Heart right ventricle (tissue), 16 donors: ENCODE measurements at regions not wholly inside any gene's neighbourhood (a gene's known extent, or its start where the extent isn't known, plus 50 kb on each side); places are given as distances from the start of the nearest gene placed in this dataset.

Source experiments
- ATAC-seq, 8 donors: fragments of 200-7000 bp; cut with Tn5 transposase; one replicate each; pipeline ENCODE4 v1.9.1; 2020; ENCODE audit warnings: mild to moderate bottlenecking in 8 of 8, moderate library complexity in 8 of 8, moderate number of reproducible peaks in 1 of 8
- DNase-seq, 2 donors: peaks; one replicate each; pipeline ENCODE4 v3.0.0-alpha.2; 2020
- H3K27ac ChIP-seq, 10 donors: fragments of 200-600 bp; sonication (generic) in 2 of 10; one replicate each; pipeline versions ENCODE4 v1.5.0 to v1.8.0; 2020 to 2022; ENCODE audit warnings: mild to moderate bottlenecking in 3 of 10
- H3K27me3 ChIP-seq, 7 donors: fragments of 200-600 bp; one replicate each; pipeline ENCODE4 v1.8.0; 2021 to 2022; ENCODE audit warnings: mild to moderate bottlenecking in 2 of 7
- H3K36me3 ChIP-seq, 9 donors: fragments of 200-600 bp; sonication (generic) in 1 of 9; one replicate each; pipeline versions ENCODE4 v1.5.0 to v1.8.0; 2020 to 2022; ENCODE audit warnings: mild to moderate bottlenecking in 2 of 9
- H3K4me1 ChIP-seq, 9 donors: fragments of 200-600 bp; sonication (generic) in 1 of 9; one replicate each; pipeline versions ENCODE4 v1.5.0 to v1.8.0; 2020 to 2022; ENCODE audit warnings: mild to moderate bottlenecking in 4 of 9
- H3K4me3 ChIP-seq, 10 donors: fragments of 200-600 bp; sonication (generic) in 2 of 10; one replicate each; pipeline versions ENCODE4 v1.5.0 to v1.8.0; 2020 to 2022; ENCODE audit warnings: mild to moderate bottlenecking in 7 of 10, moderate library complexity in 2 of 10
- H3K9me3 ChIP-seq, 11 donors: fragments of 200-600 bp in 10 of 11; sonication (generic) in 2 of 11; one replicate each; pipeline versions ENCODE4 v1.5.0 to v1.8.0; 2013 to 2022; ENCODE audit warnings: mild to moderate bottlenecking in 2 of 11, control low read depth in 1 of 11, moderate library complexity in 1 of 11
- WGBS, 2 donors: extraction: QIAGEN DNeasy Blood & Tissue Kit; methylation state at CpG; one replicate each; pipeline ENCODE4 v1.1.7; 2013; ENCODE audit warnings: inconsistent platforms in 1 of 2; 5-methylcytosine and 5-hydroxymethylcytosine counted together
- intact Hi-C, 10 donors: fragments of 100-400 bp; cut with DNase I; formaldehyde crosslinking; loops; one replicate each; pipeline versions ENCODE4 v1.11.1 to v1.14.2; 2022
- TF ChIP-seq, protein P1 (sequence below), 9 donors: fragments of 200-600 bp; sonication (generic) in 2 of 9; IDR thresholded peaks; one replicate each; pipeline versions ENCODE4 v1.5.0 to v1.8.0; 2021 to 2022; ENCODE audit warnings: antibody characterized with exemption in 9 of 9, mild to moderate bottlenecking in 5 of 9, moderate library complexity in 1 of 9
- donor health status: Arrhythmogenic right ventricular cardiomyopathy.
- donor health status: ischemic (EF 13 %, LVEDD 7.1; RV severe dilation, severe dysfunction).
- donor health status: healthy with polysubstance abuse.
- donor health status: DM: no; HTN: yes; CAD: no.
- donor health status: DM: no; HTN: no; CAD: no.
- donor health status: ischemic (EF 25% LVEDD 6.9; RV normal size, moderate dysfunction).
- donor health status: ischemic (EF 25% LVEDD 5.7; RV mildly dilated, moderate dysfunction).
- donor health status: healthy.
- donor health status: DM: yes; HTN: yes; CAD: no.
- donor health status: Ischemic cardiomyopathy.
- donor health status: ischemic (EF 35%, LVEDD 5.7; RV mildly dilated, moderate dysfunction).
- donor health status: nonischemic (EF 11% LVEDD 7.7; RV severe dilation, severe dysfunction).
- donor health status: DM: yes; HTN: yes; CAD: no.
- donor health status: PGD.
- donor health status: ischemic (EF 29% LVEDD 5.4; RV normal size, mild dysfunction).
- donor health status: nonischemic (EF 23%, LVEDD 6.1; RV moderate dilation, normal function).

DNA sequence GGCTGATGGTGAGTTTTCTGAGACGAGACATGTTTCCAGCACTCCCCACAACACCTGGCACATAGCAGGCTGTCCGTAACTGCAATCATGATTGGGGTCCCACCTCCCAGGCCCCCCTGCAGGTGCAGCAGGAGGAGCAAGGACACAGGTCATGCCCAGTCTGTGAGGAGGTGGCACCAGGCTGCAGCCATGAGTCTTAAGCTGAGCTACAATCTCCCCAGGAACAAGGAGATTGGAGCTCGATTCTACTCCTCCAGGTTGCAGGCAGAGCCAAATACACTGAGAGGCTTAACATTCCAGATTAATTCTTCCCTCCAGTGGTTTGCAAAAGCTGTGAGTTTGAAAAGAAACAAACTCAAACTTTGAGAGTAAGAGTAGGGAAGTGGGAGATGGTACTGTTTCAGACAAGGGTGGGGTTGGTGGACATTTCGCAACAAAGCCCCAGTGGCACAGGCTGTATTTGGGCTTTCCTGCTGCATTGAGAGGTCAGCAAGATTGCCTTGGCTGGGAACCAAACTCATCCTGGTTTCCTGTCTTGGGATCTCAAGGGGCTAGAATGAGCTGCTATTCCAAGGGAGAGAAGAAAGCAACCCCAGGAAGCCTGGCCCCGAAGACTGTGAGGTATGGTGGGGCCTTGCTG, 64.8 kb upstream of the GALNT2 start:
- H3K9me3 ChIP-seq: no peaks in the 10 kb centered on the region
- no peak overlapping the region for H3K4me3 ChIP-seq
- TF ChIP-seq, protein P1, sequence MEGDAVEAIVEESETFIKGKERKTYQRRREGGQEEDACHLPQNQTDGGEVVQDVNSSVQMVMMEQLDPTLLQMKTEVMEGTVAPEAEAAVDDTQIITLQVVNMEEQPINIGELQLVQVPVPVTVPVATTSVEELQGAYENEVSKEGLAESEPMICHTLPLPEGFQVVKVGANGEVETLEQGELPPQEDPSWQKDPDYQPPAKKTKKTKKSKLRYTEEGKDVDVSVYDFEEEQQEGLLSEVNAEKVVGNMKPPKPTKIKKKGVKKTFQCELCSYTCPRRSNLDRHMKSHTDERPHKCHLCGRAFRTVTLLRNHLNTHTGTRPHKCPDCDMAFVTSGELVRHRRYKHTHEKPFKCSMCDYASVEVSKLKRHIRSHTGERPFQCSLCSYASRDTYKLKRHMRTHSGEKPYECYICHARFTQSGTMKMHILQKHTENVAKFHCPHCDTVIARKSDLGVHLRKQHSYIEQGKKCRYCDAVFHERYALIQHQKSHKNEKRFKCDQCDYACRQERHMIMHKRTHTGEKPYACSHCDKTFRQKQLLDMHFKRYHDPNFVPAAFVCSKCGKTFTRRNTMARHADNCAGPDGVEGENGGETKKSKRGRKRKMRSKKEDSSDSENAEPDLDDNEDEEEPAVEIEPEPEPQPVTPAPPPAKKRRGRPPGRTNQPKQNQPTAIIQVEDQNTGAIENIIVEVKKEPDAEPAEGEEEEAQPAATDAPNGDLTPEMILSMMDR (IDR thresholded peaks at IDR 0.05): no peak
- intact Hi-C loops: no loop called here
- peaks cover 0 to 41% (median 15%) of the 10 kb centered on the region in 9 donors for H3K4me1 ChIP-seq
- H3K27me3 ChIP-seq: peaks cover 0 to 8% (median 0%) of the 10 kb centered on the region in 7 donors
- ATAC-seq: peak; percentile 48 to 89 (median 74)
- H3K27ac ChIP-seq: peak overlapping the region in 2 of 10 donors; percentile 29 to 53
- 51 to 67% methylated on average over 5 of the region's 5 CpGs for WGBS, 2 donors
- no peaks in the 10 kb centered on the region for H3K36me3 ChIP-seq
- peak; percentile 32 to 53 for DNase-seq

DNA sequence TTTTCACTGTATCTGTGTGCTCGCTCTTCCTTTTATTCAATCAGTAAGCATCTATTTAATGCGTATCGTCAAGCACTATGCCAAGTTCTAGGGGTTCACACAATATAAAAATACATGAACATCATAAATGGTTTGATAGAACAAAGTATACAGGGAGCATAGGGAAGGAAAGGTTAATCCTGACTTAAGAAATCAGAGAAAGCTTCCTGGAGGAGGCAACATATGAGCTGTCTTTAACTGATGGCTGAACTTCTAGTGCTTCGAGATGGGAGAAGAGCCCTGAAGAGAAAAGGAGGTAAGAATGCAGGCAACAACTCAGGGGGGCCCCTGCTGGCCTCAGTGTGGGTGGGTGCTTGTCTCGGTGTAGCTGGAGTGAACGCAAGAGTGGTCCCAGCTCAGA, 63.6 kb upstream of the GALNT2 start:
- TF ChIP-seq, protein P1 (IDR thresholded peaks at IDR 0.05): no peak
- intact Hi-C loops: no loop called here

DNA sequence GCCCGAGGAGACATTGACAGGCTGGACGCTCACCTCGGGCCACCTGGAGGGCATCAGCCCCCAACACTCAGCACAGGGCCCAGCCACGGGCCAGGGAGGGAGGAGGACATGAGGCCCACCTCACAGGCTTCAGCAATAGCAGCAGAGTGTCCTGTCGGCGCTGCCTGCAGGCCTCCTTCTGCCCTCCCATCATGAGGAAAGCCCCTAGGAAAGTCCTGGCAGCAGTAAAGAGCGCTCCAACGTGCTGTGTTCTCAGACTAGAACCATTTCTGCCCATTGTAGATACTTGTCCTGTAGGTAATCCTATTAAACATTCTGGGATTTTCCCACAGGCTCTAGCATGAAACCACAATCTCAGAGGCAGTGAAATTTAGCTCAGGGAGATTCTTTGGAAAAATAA, 62.0 kb upstream of the GALNT2 start:
- no peak for DNase-seq
- Histone ChIP-seq H3K36me3 (no peaks in the 10 kb centered on the region), H3K9me3 (no peaks in the 10 kb centered on the region), H3K27ac (no peak overlapping the region), H3K4me3 (no peak overlapping the region), H3K27me3 (peaks cover 0 to 5% (median 0%) of the 10 kb centered on the region in 7 donors), H3K4me1 (peaks cover 0 to 31% (median 15%) of the 10 kb centered on the region in 9 donors)
- TF ChIP-seq, protein P1 (IDR thresholded peaks at IDR 0.05): no peak
- ATAC-seq: no peak
- intact Hi-C loops: no loop called here
- WGBS, 2 donors: 78 to 79% methylated on average over 8 of the region's 8 CpGs

More for the DNA sequence above, 63.6 kb upstream of the GALNT2 start:
- 95% methylated on average over 6 of the region's 6 CpGs for WGBS, 2 donors
- Histone ChIP-seq H3K27ac (no peak overlapping the region), H3K9me3 (no peaks in the 10 kb centered on the region), H3K4me3 (no peak overlapping the region), H3K27me3 (peaks cover 0 to 8% (median 0%) of the 10 kb centered on the region in 7 donors), H3K36me3 (no peaks in the 10 kb centered on the region), H3K4me1 (peaks cover 0 to 40% (median 15%) of the 10 kb centered on the region in 9 donors)
- DNase-seq (no peak), ATAC-seq (no peak)

DNA sequence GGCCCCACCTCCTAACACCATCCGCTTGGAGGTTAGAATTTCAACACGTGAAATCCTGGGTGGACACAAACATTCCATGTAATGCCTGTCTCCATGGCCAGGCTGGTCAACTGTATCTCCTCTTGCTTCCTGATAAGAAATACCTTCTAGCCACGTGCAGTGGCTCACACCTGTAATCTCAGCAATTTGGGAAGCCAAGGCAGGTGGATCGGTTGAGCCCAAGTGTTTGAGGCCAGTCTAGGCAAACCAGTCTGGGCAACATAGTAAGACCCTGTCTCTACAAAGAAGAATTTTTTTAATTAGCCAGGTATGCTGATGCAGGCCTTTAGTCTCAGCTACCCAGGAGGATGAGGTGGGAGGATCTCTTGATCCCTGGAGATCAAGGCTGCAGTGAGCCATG, 58.3 kb upstream of the GALNT2 start:
- no peak for DNase-seq
- no peaks in the 10 kb centered on the region for H3K27me3 ChIP-seq
- no peak overlapping the region for H3K4me3 ChIP-seq

More for the DNA sequence above, 58.3 kb upstream of the GALNT2 start:
- no peaks in the 10 kb centered on the region for H3K36me3 ChIP-seq
- intact Hi-C loops: no loop called here
- no peak overlapping the region for H3K27ac ChIP-seq
- no peaks in the 10 kb centered on the region for H3K9me3 ChIP-seq
- no peak for ATAC-seq
- TF ChIP-seq, protein P1 (IDR thresholded peaks at IDR 0.05): no peak
- H3K4me1 ChIP-seq: peaks cover 0 to 16% (median 0%) of the 10 kb centered on the region in 9 donors
- 88% methylated on average over 4 of the region's 4 CpGs for WGBS, 2 donors
